Peyer's patch (tissue), 4 donors: ENCODE measurements at regions not wholly inside any gene's neighbourhood (a gene's known extent, or its start where the extent isn't known, plus 50 kb on each side); places are given as distances from the start of the nearest gene placed in this dataset.

Experiments
- POLR2A ChIP-seq, 2 donors: fragments of 450-650 bp; IDR thresholded peaks; one replicate each; pipeline ENCODE4 v1.5.1; 2017; ENCODE audit warnings: antibody characterized with exemption in 2 of 2, mild to moderate bottlenecking in 2 of 2, moderate library complexity in 2 of 2
- TF ChIP-seq, protein P1 (sequence below), 6 experiments: fragments of 450-650 bp in 4 of 6; fragments of 200-600 bp in 2 of 6; sonication (generic) in 1 of 6; IDR thresholded peaks; one replicate each; pipeline ENCODE4 v1.5.1; 2017 to 2019; ENCODE audit warnings: antibody characterized with exemption in 6 of 6, mild to moderate bottlenecking in 3 of 6, moderate library complexity in 1 of 6

DNA sequence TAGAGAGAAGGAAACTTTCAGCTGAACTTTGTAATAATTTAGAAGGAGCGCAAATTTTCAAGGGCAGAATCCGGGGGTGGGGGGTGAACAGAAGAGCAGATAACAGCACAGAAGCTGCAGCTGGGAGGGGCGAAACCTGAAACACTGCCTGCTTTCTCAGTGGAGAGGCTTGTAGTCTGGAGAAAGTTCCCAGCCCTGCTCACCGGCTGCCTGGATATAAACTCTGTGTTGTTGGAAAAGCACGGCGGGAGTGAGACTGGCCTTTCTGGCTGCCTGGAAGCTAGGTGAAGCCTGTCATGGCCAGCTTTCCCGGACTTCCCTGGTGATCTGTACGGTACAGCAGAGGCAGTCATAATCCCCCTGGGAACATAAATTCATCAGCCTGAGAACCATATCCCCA, 1352.1 kb upstream of the DIAPH2 start:
- TF ChIP-seq, protein P1, sequence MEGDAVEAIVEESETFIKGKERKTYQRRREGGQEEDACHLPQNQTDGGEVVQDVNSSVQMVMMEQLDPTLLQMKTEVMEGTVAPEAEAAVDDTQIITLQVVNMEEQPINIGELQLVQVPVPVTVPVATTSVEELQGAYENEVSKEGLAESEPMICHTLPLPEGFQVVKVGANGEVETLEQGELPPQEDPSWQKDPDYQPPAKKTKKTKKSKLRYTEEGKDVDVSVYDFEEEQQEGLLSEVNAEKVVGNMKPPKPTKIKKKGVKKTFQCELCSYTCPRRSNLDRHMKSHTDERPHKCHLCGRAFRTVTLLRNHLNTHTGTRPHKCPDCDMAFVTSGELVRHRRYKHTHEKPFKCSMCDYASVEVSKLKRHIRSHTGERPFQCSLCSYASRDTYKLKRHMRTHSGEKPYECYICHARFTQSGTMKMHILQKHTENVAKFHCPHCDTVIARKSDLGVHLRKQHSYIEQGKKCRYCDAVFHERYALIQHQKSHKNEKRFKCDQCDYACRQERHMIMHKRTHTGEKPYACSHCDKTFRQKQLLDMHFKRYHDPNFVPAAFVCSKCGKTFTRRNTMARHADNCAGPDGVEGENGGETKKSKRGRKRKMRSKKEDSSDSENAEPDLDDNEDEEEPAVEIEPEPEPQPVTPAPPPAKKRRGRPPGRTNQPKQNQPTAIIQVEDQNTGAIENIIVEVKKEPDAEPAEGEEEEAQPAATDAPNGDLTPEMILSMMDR (IDR thresholded peaks at IDR 0.05): no peak
- TF ChIP-seq POLR2A (IDR thresholded peaks at IDR 0.05): no peak
